ENCODE measurements at regions not wholly inside any gene's neighbourhood (a gene's known extent, or its start where the extent isn't known, plus 50 kb on each side); places are given as distances from the start of the nearest gene placed in this dataset.

DNA sequence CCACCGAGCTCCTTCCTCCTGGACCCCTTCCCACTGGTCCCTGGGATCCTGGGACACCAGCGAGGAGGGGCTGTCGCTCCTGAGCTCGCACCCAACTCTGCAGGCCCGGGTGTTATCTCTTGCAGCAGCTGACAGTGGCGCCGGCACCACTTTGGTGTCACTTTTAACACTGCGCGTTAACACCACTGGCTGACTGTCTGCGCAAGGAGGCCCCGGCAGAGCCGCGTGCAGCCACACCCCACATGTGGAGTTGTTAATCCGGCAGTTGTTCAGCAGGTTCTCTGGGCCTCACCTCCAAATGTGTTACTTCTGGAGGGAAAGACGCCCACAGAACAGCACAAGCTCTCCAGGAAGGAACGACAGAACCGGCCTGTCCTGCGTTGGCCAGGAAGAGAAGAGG is 155.0 kb upstream of the GLI2 start:
- TF ChIP-seq POLR2A (IDR thresholded peaks at IDR 0.05) = no peak
- TF ChIP-seq, protein P1, sequence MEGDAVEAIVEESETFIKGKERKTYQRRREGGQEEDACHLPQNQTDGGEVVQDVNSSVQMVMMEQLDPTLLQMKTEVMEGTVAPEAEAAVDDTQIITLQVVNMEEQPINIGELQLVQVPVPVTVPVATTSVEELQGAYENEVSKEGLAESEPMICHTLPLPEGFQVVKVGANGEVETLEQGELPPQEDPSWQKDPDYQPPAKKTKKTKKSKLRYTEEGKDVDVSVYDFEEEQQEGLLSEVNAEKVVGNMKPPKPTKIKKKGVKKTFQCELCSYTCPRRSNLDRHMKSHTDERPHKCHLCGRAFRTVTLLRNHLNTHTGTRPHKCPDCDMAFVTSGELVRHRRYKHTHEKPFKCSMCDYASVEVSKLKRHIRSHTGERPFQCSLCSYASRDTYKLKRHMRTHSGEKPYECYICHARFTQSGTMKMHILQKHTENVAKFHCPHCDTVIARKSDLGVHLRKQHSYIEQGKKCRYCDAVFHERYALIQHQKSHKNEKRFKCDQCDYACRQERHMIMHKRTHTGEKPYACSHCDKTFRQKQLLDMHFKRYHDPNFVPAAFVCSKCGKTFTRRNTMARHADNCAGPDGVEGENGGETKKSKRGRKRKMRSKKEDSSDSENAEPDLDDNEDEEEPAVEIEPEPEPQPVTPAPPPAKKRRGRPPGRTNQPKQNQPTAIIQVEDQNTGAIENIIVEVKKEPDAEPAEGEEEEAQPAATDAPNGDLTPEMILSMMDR (IDR thresholded peaks at IDR 0.05) = no peak
- no peak for TF ChIP-seq POLR2AphosphoS5 (IDR thresholded peaks at IDR 0.05)
- no peak for TF ChIP-seq EP300 (IDR thresholded peaks at IDR 0.05)

Data from gastroesophageal sphincter (tissue), 3 donors.